Neural progenitor cell (in vitro differentiated cells): ENCODE measurements at regions not wholly inside any gene's neighbourhood (a gene's known extent, or its start where the extent isn't known, plus 50 kb on each side); places are given as distances from the start of the nearest gene placed in this dataset.

Experiments
- DNase-seq: peaks from one replicate; pipeline ENCODE4 v3.0.0-alpha.2; 2016; ENCODE audit warnings: low spot score
- H2AFZ ChIP-seq: fragments of 200-600 bp; sonication (generic); replicated peaks from 2 replicates; pipeline ENCODE4 v1.6.1; 2016; ENCODE audit warnings: antibody characterized with exemption
- H3F3A ChIP-seq: fragments of 200-600 bp; sonication (generic); 2 replicates; pipeline ENCODE4 v1.6.1; 2016; ENCODE audit warnings: antibody characterized with exemption, low read depth
- H3K27ac ChIP-seq: fragments of 200-600 bp; sonication (generic); 2 replicates; pipeline ENCODE4 v1.5.1; 2016; ENCODE audit warnings: mild to moderate bottlenecking
- H3K27me3 ChIP-seq: fragments of 200-600 bp; sonication (generic); 2 replicates; pipeline ENCODE4 v1.6.1; 2016; ENCODE audit warnings: mild to moderate bottlenecking, moderate library complexity
- H3K36me3 ChIP-seq: fragments of 200-600 bp; sonication (generic); 2 replicates; pipeline ENCODE4 v1.5.1; 2016
- H3K4me1 ChIP-seq: fragments of 200-600 bp; sonication (generic); 2 replicates; pipeline ENCODE4 v1.6.1; 2016; ENCODE audit warnings: mixed run types
- H3K4me2 ChIP-seq: fragments of 200-600 bp; sonication (generic); 2 replicates; pipeline ENCODE4 v1.6.1; 2016
- H3K4me3 ChIP-seq: fragments of 200-600 bp; sonication (generic); 2 replicates; pipeline ENCODE4 v1.5.1; 2016
- H3K79me2 ChIP-seq: fragments of 200-600 bp; sonication (generic); 2 replicates; pipeline ENCODE4 v1.6.1; 2016; ENCODE audit warnings: low read depth
- H3K9ac ChIP-seq: fragments of 200-600 bp; sonication (generic); 2 replicates; pipeline ENCODE4 v1.6.1; 2016
- H3K9me3 ChIP-seq: fragments of 200-600 bp; sonication (generic); 2 replicates; pipeline ENCODE4 v1.5.1; 2016; ENCODE audit warnings: low read depth
- H4K20me1 ChIP-seq: fragments of 200-600 bp; sonication (generic); 2 replicates; pipeline ENCODE4 v1.6.1; 2016; ENCODE audit warnings: low read depth
- H3K27ac Mint-ChIP-seq: 3 replicates; pipeline ENCODE4 v1.8.0; 2021; ENCODE audit warnings: mixed read lengths
- H3K27me3 Mint-ChIP-seq: 2 replicates; pipeline ENCODE4 v1.8.0; 2022; ENCODE audit warnings: low read depth, mild to moderate bottlenecking, inconsistent platforms, moderate library complexity, mixed read lengths; ENCODE audit not compliant: insufficient read depth
- H3K36me3 Mint-ChIP-seq: 3 replicates; pipeline ENCODE4 v1.8.0; 2021; ENCODE audit warnings: mixed read lengths
- H3K4me1 Mint-ChIP-seq: 3 replicates; pipeline ENCODE4 v1.8.0; 2021; ENCODE audit warnings: mixed read lengths
- H3K4me3 Mint-ChIP-seq: 3 replicates; pipeline ENCODE4 v1.8.0; 2021; ENCODE audit warnings: mild to moderate bottlenecking, moderate library complexity, mixed read lengths
- H3K9me3 Mint-ChIP-seq: 3 replicates; pipeline ENCODE4 v1.8.0; 2020; ENCODE audit warnings: mixed read lengths
- CTCF ChIP-seq: fragments of 200-600 bp; sonication (generic); IDR thresholded peaks from 2 replicates; pipeline ENCODE4 v1.5.1; 2017; ENCODE audit warnings: antibody characterized with exemption, mild to moderate bottlenecking
- EZH2 ChIP-seq: fragments of 200-600 bp; sonication (generic); IDR thresholded peaks from 2 replicates; pipeline ENCODE4 v1.6.1; 2017; ENCODE audit warnings: antibody characterized with exemption, mild to moderate bottlenecking, moderate library complexity
- EZH2phosphoT487 ChIP-seq: fragments of 200-600 bp; sonication (generic); IDR thresholded peaks from 2 replicates; pipeline ENCODE4 v1.6.1; 2017; ENCODE audit warnings: antibody characterized with exemption

- H3K79me2 ChIP-seq: no peaks in the 10 kb centered on the region
- peaks cover 4% of the 10 kb centered on the region for H3K27me3 ChIP-seq
- H3K27ac ChIP-seq: no peak overlapping the region
- no peak overlapping the region for H3K4me3 ChIP-seq
- no peak overlapping the region for H3K4me2 ChIP-seq
- no peaks in the 10 kb centered on the region for H3K36me3 Mint-ChIP-seq
- H3K4me3 Mint-ChIP-seq: no peak overlapping the region
- no peaks in the 10 kb centered on the region for H4K20me1 ChIP-seq
- no peak for DNase-seq
- no peaks in the 10 kb centered on the region for H3K9me3 ChIP-seq
- H3K4me1 ChIP-seq: peaks cover 7% of the 10 kb centered on the region
- no peaks in the 10 kb centered on the region for H3K36me3 ChIP-seq
- no peaks in the 10 kb centered on the region for H3K9me3 Mint-ChIP-seq
- H3K4me1 Mint-ChIP-seq: peaks cover 6% of the 10 kb centered on the region
- TF ChIP-seq EZH2phosphoT487 (no peak), EZH2 (no peak), CTCF (no peak)
- H3K27ac Mint-ChIP-seq: no peak overlapping the region
- no peak overlapping the region for H2AFZ ChIP-seq
- H3F3A ChIP-seq: peaks cover 6% of the 10 kb centered on the region
- H3K9ac ChIP-seq: no peak overlapping the region
- H3K27me3 Mint-ChIP-seq: peaks cover 2% of the 10 kb centered on the region
Measured at GRCh38 chr2:222040333-222040732, 258.5 kb downstream of the PAX3 start.

GRCh38 chr2:222039821-222040220, 259.0 kb downstream of the PAX3 start:
- Histone ChIP-seq H3K27ac (no peak overlapping the region), H3F3A (peaks cover 6% of the 10 kb centered on the region), H4K20me1 (no peaks in the 10 kb centered on the region), H3K4me1 (peaks cover 7% of the 10 kb centered on the region), H3K79me2 (no peaks in the 10 kb centered on the region), H3K36me3 (no peaks in the 10 kb centered on the region), H3K9me3 (no peaks in the 10 kb centered on the region), H2AFZ (no peak overlapping the region), H3K4me3 (no peak overlapping the region), H3K27me3 (peaks cover 4% of the 10 kb centered on the region), H3K9ac (no peak overlapping the region), H3K4me2 (no peak overlapping the region)
- Mint-ChIP-seq H3K9me3 (no peaks in the 10 kb centered on the region), H3K4me3 (no peak overlapping the region), H3K27me3 (peaks cover under 1% of the 10 kb centered on the region), H3K36me3 (no peaks in the 10 kb centered on the region), H3K4me1 (peaks cover 6% of the 10 kb centered on the region), H3K27ac (no peak overlapping the region)
- TF ChIP-seq EZH2phosphoT487 (no peak), CTCF (no peak), EZH2 (no peak)
- no peak for DNase-seq

- no peaks in the 10 kb centered on the region for H3K9me3 ChIP-seq
- H3K27ac ChIP-seq: no peak overlapping the region
- H3K4me1 ChIP-seq: peaks cover 10% of the 10 kb centered on the region
- peak; percentile 62 for TF ChIP-seq CTCF
- no peak for TF ChIP-seq EZH2
- peaks cover 6% of the 10 kb centered on the region for H3F3A ChIP-seq
- no peaks in the 10 kb centered on the region for H3K27me3 Mint-ChIP-seq
- peaks cover 6% of the 10 kb centered on the region for H3K4me1 Mint-ChIP-seq
- no peaks in the 10 kb centered on the region for H4K20me1 ChIP-seq
- H3K4me3 ChIP-seq: no peak overlapping the region
- H3K9ac ChIP-seq: no peak overlapping the region
- no peaks in the 10 kb centered on the region for H3K9me3 Mint-ChIP-seq
- H3K27me3 ChIP-seq: peaks cover 4% of the 10 kb centered on the region
- no peaks in the 10 kb centered on the region for H3K36me3 Mint-ChIP-seq
- no peak overlapping the region for H3K27ac Mint-ChIP-seq
- no peaks in the 10 kb centered on the region for H3K79me2 ChIP-seq
- H2AFZ ChIP-seq: no peak overlapping the region
- no peak overlapping the region for H3K4me2 ChIP-seq
- DNase-seq: no peak
- H3K4me3 Mint-ChIP-seq: no peak overlapping the region
- no peaks in the 10 kb centered on the region for H3K36me3 ChIP-seq
Measured at GRCh38 chr2:222038067-222038802, 260.6 kb downstream of the PAX3 start.
